DND-41 (cell line): ENCODE measurements at regions not wholly inside any gene's neighbourhood (a gene's known extent, or its start where the extent isn't known, plus 50 kb on each side); places are given as distances from the start of the nearest gene placed in this dataset.

Experiments
- EZH2 ChIP-seq: IDR thresholded peaks from 3 replicates; pipeline ENCODE4 v1.6.1; 2012; ENCODE audit warnings: borderline replicate concordance, low read depth, mild to moderate bottlenecking, moderate library complexity, low read length, inconsistent platforms; ENCODE audit not compliant: severe bottlenecking
- TF ChIP-seq, protein P1 (sequence below): IDR thresholded peaks from 2 replicates; pipeline ENCODE4 v1.5.1; 2012; ENCODE audit warnings: borderline replicate concordance, low read length, moderate library complexity, mild to moderate bottlenecking; ENCODE audit not compliant: poor library complexity, severe bottlenecking; ENCODE audit errors: extremely low read depth

DNA sequence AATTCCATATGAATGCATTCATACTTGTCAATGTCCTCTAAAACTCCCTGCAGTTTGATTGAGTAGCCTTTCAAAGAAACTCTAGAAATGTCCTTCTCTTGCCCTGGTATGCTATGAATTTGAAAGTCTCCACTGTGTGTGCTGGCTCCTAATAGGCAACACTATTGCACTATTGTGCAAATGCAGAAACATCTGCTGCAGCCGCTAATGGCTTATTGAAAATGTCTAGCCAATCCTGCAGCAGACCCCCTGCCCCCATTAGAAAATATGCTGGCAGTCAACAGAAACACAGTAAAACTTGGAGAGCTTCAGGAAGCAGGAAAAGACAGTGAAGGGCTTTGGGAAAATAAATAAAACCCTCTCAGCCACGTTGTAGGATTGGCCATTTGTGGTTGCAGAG, 87.3 kb upstream of the GRAMD2B start:
- TF ChIP-seq, protein P1, sequence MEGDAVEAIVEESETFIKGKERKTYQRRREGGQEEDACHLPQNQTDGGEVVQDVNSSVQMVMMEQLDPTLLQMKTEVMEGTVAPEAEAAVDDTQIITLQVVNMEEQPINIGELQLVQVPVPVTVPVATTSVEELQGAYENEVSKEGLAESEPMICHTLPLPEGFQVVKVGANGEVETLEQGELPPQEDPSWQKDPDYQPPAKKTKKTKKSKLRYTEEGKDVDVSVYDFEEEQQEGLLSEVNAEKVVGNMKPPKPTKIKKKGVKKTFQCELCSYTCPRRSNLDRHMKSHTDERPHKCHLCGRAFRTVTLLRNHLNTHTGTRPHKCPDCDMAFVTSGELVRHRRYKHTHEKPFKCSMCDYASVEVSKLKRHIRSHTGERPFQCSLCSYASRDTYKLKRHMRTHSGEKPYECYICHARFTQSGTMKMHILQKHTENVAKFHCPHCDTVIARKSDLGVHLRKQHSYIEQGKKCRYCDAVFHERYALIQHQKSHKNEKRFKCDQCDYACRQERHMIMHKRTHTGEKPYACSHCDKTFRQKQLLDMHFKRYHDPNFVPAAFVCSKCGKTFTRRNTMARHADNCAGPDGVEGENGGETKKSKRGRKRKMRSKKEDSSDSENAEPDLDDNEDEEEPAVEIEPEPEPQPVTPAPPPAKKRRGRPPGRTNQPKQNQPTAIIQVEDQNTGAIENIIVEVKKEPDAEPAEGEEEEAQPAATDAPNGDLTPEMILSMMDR, result no peak
- TF ChIP-seq EZH2, result no peak
